ENCODE measurements at regions not wholly inside any gene's neighbourhood (a gene's known extent, or its start where the extent isn't known, plus 50 kb on each side); places are given as distances from the start of the nearest gene placed in this dataset.
A peak's percentile ranks its signal among the peaks of the same experiment; 100 is the strongest.

GRCh38 chr5:173802670-173803165 is 85.4 kb upstream of the CPEB4 start:
- TF ChIP-seq CTCF (IDR thresholded peaks at IDR 0.05), result no peak
- TF ChIP-seq POLR2A (IDR thresholded peaks at IDR 0.05), result no peak
- TF ChIP-seq POLR2AphosphoS5 (IDR thresholded peaks at IDR 0.05), result peak in 1 of 3 donors; percentile 45

Data from transverse colon (tissue), 4 donors.